ENCODE measurements at regions not wholly inside any gene's neighbourhood (a gene's known extent, or its start where the extent isn't known, plus 50 kb on each side); places are given as distances from the start of the nearest gene placed in this dataset.

DNA sequence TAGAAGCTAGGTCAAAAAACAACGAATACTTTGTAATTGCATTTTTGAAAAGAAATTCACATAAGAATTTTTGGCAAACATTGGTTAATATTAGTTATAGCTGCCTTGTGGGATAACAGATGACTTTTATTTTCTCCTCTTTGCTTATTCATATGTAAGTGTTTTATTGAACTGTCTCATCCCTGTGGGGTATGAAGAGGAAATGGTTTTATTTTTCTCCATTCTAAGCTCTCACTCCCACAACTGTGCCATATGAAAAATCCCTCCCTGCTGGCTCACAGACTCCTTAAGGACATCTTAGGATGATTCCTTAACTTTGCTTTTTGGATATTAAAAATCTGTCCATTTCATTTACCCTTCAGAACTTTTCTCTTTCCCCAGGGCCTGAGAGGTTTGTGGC is 300.6 kb downstream of the PPP1R2C start:
- no peaks in the 10 kb centered on the region for H3K9me1 ChIP-seq (ENCODE audit: control insufficient read depth, insufficient read depth, low read length)
- POLR2A ChIA-PET: no interaction called here
- H3K27me3 ChIP-seq (ENCODE audit: control insufficient read depth in 2 of 2, insufficient read depth in 2 of 2, low read length in 2 of 2): no peaks in the 10 kb centered on the region
- no peaks in the 10 kb centered on the region for H3K4me1 ChIP-seq (replicated peaks in 1 of 2; ENCODE audit: control insufficient read depth in 2 of 2, insufficient read depth in 2 of 2, low read length in 2 of 2)
- H3K79me2 ChIP-seq (ENCODE audit: control insufficient read depth, insufficient read depth, low read length): no peaks in the 10 kb centered on the region
- 0% methylated on average over 1 of the region's 1 CpG for WGBS (ENCODE audit: insufficient coverage, low coverage, missing lambda C conversion rate)
- no peaks in the 10 kb centered on the region for H4K20me1 ChIP-seq (replicated peaks; ENCODE audit: control insufficient read depth, insufficient read depth, low read length)
- CTCF ChIA-PET (ENCODE audit: low intra/inter-chr PET ratio): no interaction called here
- no peaks in the 10 kb centered on the region for H3K9me3 ChIP-seq (replicated peaks; ENCODE audit: control insufficient read depth, insufficient read depth, low read depth, low read length)
- TF ChIP-seq, protein P1, sequence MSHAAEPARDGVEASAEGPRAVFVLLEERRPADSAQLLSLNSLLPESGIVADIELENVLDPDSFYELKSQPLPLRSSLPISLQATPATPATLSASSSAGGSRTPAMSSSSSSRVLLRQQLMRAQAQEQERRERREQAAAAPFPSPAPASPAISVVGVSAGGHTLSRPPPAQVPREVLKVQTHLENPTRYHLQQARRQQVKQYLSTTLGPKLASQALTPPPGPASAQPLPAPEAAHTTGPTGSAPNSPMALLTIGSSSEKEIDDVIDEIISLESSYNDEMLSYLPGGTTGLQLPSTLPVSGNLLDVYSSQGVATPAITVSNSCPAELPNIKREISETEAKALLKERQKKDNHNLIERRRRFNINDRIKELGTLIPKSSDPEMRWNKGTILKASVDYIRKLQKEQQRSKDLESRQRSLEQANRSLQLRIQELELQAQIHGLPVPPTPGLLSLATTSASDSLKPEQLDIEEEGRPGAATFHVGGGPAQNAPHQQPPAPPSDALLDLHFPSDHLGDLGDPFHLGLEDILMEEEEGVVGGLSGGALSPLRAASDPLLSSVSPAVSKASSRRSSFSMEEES (CRISPR knock-in tag; IDR thresholded peaks at IDR 0.05): no peak
- H3K27ac ChIP-seq (ENCODE audit: extremely low read depth, low read depth, low read length): no peak overlapping the region
- intact Hi-C loops (cut with micrococcal nuclease) (no loop called here), in situ Hi-C loops (cut with MboI) (no loop called here)
- BruUV-seq (replicated peaks): no TSS peak
- ATAC-seq (no peak), DNase-seq (ENCODE audit: extremely low read depth in 1 of 4, low spot score in 3 of 4) (no peak), FAIRE-seq (no peak)
- no peak overlapping the region for H3K4me2 ChIP-seq (ENCODE audit: insufficient read depth, low read length)
- H2AFZ ChIP-seq (ENCODE audit: low read depth, low read length): no peak overlapping the region
- H3K4me3 ChIP-seq: no peak overlapping the region
- no peak overlapping the region for H3K9ac ChIP-seq (ENCODE audit: insufficient read depth in 1 of 2, low read depth in 2 of 2, low read length in 2 of 2)
- no peaks in the 10 kb centered on the region for H3K36me3 ChIP-seq (ENCODE audit: control insufficient read depth, insufficient read depth, low read length)

DNA sequence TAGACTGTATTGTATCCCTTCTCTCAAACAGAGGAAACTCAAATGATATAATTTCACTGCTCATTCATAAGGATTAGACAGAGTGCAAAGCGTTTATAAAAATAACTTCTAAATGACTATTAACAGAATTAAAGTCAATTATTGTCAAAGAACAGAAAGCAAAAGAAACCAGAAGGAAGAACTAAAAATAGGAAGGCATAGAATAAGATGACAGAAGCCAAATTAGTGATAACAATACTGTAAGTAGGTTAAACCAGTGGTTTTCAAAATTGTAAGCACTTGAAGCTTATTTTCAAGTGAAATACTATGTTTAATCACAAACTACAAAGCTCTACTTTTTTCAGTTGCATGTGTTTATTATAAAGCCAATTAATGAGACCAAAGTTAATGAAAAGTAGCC is 305.2 kb downstream of the PPP1R2C start:
- intact Hi-C loops (cut with micrococcal nuclease): no loop called here
- no peak overlapping the region for H3K9ac ChIP-seq (ENCODE audit: insufficient read depth in 1 of 2, low read depth in 2 of 2, low read length in 2 of 2)
- H4K20me1 ChIP-seq (replicated peaks; ENCODE audit: control insufficient read depth, insufficient read depth, low read length): no peaks in the 10 kb centered on the region
- ATAC-seq (no peak), FAIRE-seq (no peak), DNase-seq (ENCODE audit: extremely low read depth in 1 of 4, low spot score in 3 of 4) (no peak)
- no peaks in the 10 kb centered on the region for H3K9me3 ChIP-seq (replicated peaks; ENCODE audit: control insufficient read depth, insufficient read depth, low read depth, low read length)
- ChIA-PET POLR2A (interaction anchor here (2.0 kb wide), 1 partner anchor 13 kb away, joined by 5 read pairs; no protein-coding TSS in a partner anchor), CTCF (ENCODE audit: low intra/inter-chr PET ratio) (no interaction called here)
- BruUV-seq (replicated peaks): no TSS peak
- WGBS (ENCODE audit: insufficient coverage, low coverage, missing lambda C conversion rate): 0% methylated on average over 1 of the region's 1 CpG
- no peaks in the 10 kb centered on the region for H3K9me1 ChIP-seq (ENCODE audit: control insufficient read depth, insufficient read depth, low read length)
- H3K27ac ChIP-seq (ENCODE audit: extremely low read depth, low read depth, low read length): no peak overlapping the region
- no peaks in the 10 kb centered on the region for H3K4me1 ChIP-seq (replicated peaks in 1 of 2; ENCODE audit: control insufficient read depth in 2 of 2, insufficient read depth in 2 of 2, low read length in 2 of 2)
- H2AFZ ChIP-seq (ENCODE audit: low read depth, low read length): no peak overlapping the region
- H3K79me2 ChIP-seq (ENCODE audit: control insufficient read depth, insufficient read depth, low read length): no peaks in the 10 kb centered on the region
- no peaks in the 10 kb centered on the region for H3K36me3 ChIP-seq (ENCODE audit: control insufficient read depth, insufficient read depth, low read length)
- H3K4me3 ChIP-seq: no peak overlapping the region
- no peak overlapping the region for H3K4me2 ChIP-seq (ENCODE audit: insufficient read depth, low read length)
- no peaks in the 10 kb centered on the region for H3K27me3 ChIP-seq (ENCODE audit: control insufficient read depth in 2 of 2, insufficient read depth in 2 of 2, low read length in 2 of 2)
- TF ChIP-seq U2AF1 (optimal IDR thresholded peaks at IDR 0.05; ENCODE audit: low read depth, low read length): no peak
- no peak for TF ChIP-seq SMAD4 (CRISPR knock-in tag; conservative IDR thresholded peaks at IDR 0.05)
- TF ChIP-seq CBX5 (IDR thresholded peaks at IDR 0.05; ENCODE audit: borderline replicate concordance, low read depth): no peak
- TF ChIP-seq ZNF695 (CRISPR knock-in tag; IDR thresholded peaks at IDR 0.05): no peak
- TF ChIP-seq KLF10 (CRISPR knock-in tag; IDR thresholded peaks at IDR 0.05): no peak
- no peak for TF ChIP-seq RHOXF2B (CRISPR knock-in tag; conservative IDR thresholded peaks at IDR 0.05)
- no peak for TF ChIP-seq ZNF668 (CRISPR knock-in tag; IDR thresholded peaks at IDR 0.05)
- TF ChIP-seq NFXL1 (CRISPR knock-in tag; IDR thresholded peaks at IDR 0.05): no peak
- no peak for TF ChIP-seq ZNF217 (CRISPR knock-in tag; IDR thresholded peaks at IDR 0.05)
- TF ChIP-seq ZNF146 (CRISPR knock-in tag; IDR thresholded peaks at IDR 0.05; ENCODE audit: unreplicated experiment): no peak
- TF ChIP-seq ZNF830 (CRISPR knock-in tag; IDR thresholded peaks at IDR 0.05): no peak
- TF ChIP-seq, protein P2, sequence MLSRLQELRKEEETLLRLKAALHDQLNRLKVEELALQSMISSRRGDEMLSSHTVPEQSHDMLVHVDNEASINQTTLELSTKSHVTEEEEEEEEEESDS (CRISPR knock-in tag; IDR thresholded peaks at IDR 0.05): no peak
- no peak for TF ChIP-seq ELF4 (CRISPR knock-in tag; IDR thresholded peaks at IDR 0.05)
- TF ChIP-seq PRMT5 (CRISPR knock-in tag; IDR thresholded peaks at IDR 0.05): no peak
- no peak for TF ChIP-seq MBD2 (IDR thresholded peaks at IDR 0.05; ENCODE audit: borderline replicate concordance, low read depth)
- in situ Hi-C loops (cut with MboI): no loop called here
